Hematopoietic multipotent progenitor cell treated with erythropoietin and hydrocortisone succinate and interleukin-3 and kit ligand, for 6 days (in vitro differentiated cells): ENCODE measurements at regions not wholly inside any gene's neighbourhood (a gene's known extent, or its start where the extent isn't known, plus 50 kb on each side); places are given as distances from the start of the nearest gene placed in this dataset.

Source experiments
- DNase-seq: peaks from one replicate; pipeline ENCODE4 v3.0.0-alpha.2; 2015

DNA sequence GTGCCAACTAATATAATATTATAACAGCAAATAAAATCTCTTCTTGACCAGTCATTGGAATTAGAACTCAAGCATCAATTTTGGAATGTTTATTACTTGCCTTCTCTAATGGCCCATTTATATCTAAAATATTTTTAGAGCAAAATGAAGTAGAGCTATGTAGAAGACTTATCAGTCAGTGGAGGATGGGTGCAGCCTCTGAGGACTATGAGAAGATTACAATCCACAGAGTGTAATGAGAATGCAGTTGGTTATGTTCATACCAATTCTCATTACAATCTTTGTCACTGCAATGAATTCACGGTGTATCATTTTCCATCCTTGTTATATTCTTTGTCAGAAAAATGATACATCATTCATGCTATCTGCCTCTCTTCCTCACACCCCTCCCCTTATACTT lies 878.1 kb downstream of the CENPC start:
- DNase-seq = no peak

GRCh38 chr4:66662620-66663019 lies 882.7 kb downstream of the CENPC start:
- DNase-seq = no peak

- DNase-seq = no peak
Observed at GRCh38 chr4:66658809-66659208, 886.5 kb downstream of the CENPC start.

GRCh38 chr4:66655505-66655904 lies 889.8 kb downstream of the CENPC start:
- no peak for DNase-seq

GRCh38 chr4:66653937-66654336 lies 891.4 kb downstream of the CENPC start:
- no peak for DNase-seq

DNA sequence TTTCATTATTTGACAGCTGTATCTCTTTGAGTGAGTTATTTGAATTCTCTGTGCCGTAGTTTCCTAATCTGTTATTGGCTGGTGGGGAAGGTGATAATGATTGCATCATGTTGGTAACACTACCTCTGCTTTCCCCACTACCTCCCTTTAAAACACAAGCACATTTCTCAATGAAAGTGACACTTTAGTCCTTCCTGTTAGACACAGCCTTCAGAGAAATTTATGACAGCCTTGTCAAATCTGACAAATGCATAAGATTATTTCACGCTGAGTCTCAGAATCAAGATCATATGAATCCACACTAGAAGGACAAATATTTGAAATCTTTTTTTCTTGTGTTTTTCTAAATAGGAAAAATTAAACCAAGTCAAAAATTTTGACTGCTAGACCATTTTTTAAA lies 896.1 kb downstream of the CENPC start:
- no peak for DNase-seq

DNA sequence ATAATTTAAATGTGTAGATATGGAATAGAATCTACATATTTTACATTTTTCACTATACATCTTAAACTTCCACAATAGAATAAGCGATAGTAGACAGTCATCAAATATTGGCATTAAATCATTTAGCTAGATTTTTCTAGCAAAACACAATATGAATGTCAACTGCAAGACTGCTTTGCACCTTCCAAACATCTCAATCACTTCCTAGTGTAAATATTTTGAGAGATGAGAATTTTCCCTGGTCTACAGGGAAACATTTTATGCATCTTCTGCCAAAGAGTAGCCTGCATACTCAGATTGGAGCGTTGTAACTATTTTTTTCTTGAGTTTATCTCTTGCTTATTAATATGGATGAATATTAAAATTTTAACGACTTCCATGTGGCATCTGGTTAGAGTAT lies 897.4 kb downstream of the CENPC start:
- no peak for DNase-seq

DNA sequence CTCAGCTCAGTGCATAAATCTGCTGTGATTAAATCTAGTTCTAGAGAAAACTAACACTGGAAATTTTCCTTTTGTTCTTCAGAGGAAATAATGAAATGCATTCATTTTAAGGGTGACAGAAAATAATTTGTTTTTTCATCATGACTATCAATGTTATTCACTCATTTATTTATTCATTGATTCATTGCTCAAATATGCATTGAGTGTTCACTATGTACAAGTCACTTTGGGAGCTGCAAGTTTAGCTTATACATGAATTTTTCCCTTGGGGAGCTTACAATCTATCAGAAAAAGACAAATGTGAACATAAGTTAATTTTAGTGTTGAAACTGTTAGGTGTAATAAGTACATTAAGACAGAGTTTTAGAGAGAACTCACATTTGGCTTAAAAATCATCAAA lies 897.8 kb downstream of the CENPC start:
- DNase-seq = no peak

DNA sequence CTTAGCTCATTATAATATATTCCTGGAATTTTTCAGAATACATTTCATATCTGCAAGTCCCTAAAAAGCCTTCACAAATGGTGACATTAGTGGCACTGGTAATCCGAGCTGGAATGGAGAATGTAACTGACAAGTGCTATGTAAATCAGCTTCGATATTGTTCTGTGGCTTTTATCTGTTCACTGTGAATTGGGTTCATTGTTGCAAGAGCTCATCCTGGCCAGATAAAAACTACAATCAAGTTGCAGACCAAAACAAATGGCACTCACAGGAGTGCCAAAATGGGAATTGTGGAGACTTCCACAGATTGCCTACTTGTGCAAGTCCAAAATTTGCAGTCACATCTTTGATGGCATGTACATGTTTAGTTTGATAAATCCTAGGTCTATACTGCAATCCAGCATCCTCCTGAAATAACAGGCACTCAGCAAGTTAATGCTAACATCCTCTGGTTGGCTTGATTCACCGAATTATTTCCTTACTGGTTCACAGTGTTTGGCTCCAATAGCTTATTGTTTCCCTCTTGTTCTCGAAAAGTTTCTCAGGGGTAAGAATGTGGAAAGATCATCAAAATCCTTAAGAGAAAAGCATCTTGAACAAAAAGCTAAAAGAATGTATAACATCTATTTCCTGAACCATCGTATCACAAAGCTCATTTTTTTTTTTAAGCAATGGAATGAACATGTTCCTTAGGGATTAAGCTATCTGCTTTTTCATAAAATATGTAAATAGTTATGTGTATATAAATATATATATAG lies 904.9 kb downstream of the CENPC start:
- DNase-seq = no peak

DNA sequence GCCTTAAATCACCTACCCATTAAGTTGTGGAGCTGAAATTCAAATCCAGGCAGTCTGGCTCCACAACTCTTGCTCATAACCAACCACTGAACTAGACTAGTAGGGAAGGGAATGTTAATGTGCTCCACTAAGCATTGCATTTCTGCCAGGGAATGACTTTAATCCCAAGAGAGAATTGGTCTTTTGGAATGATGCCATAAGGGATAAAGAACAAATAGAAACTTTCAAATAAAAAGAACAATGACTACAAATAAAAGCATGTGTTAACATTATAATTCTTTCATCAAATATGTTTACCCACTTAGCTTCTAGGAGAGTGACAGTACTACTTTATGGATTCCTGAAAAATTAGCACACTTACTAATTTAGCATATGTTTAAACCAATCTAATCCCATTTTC lies 905.9 kb downstream of the CENPC start:
- DNase-seq = no peak

DNA sequence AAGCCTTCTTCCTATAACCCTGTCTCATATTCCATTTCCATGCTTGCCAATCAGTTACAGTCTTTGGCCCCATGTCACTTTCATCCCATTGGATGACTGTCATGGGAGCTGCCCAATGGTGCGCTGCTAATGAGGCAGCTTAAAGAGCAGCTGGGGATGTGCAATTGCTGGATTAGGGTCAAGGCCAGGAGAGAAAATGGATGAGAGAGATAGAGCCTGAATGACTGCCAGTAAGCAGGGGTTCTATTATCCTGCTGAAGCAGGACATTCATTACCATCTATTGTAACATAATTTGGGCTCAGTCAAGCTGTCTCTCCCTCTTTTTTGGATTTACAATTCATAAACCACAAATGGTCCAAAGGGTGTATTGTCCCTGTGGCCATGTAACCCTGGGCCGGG lies 909.0 kb downstream of the CENPC start:
- DNase-seq = no peak

DNA sequence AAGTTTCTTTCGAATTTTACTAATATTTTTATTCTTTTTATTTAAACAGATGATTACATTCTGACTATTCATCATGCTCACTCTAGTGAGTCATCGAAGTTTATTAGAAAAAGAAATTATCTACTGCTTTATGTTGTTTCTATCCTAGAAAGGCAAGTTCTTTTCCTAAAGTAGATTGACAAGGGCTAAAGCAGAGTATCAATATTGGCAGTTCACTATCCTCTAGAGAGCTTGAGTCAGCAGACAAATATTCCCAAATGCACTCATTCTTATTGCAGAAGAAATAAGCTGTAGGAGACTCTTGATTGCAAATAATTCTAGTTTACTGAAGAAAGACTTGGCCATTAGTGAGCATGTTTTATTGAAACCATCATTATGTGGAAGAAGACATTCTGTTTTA lies 911.8 kb downstream of the CENPC start:
- no peak for DNase-seq

DNA sequence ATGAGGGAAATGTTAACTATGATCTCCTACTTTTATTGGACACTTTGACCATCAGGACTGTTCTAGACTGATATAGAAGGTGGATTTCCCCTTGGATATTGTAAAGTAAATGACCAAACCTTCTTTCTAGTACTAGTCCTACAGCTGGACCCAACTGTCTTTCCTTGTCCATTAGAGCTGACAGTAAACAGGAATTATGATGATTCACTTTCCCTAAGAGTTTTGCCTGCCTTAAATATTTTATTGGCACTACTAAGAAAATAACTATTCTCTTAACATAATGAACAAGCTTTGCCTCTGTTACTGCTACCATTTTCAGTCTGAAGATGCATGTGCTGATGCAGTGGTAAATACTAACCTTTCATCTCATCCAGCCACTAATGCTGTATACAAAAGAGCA lies 915.4 kb downstream of the CENPC start:
- DNase-seq = no peak

GRCh38 chr4:66628146-66628545 lies 917.2 kb downstream of the CENPC start:
- no peak for DNase-seq

- DNase-seq = no peak
Observed at GRCh38 chr4:66625480-66625879, 919.8 kb downstream of the CENPC start.

- no peak for DNase-seq
Observed at GRCh38 chr4:66613591-66613990, 931.7 kb downstream of the CENPC start.

- DNase-seq = no peak
Observed at GRCh38 chr4:66609014-66609413, 936.3 kb downstream of the CENPC start.

- no peak for DNase-seq
Observed at GRCh38 chr4:66606908-66607307, 936.6 kb upstream of the EPHA5 start.

DNA sequence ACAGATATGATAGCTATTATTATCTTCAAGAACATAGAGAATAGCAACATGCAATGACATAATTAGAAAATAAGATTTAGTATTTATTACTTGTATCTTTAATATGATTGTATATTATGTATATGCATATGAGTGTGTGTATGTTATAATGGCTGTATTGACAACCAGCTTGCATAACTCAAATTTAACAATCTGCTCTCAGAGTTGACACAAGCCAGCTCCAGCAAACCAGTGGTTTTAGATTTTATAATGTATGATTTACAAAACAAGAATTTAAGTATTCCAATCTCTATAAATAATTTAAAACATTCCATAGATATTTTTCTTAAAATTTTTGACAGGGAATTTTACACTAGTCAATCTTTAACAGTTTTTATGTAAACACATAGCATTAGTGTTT lies 935.9 kb upstream of the EPHA5 start:
- DNase-seq = no peak

DNA sequence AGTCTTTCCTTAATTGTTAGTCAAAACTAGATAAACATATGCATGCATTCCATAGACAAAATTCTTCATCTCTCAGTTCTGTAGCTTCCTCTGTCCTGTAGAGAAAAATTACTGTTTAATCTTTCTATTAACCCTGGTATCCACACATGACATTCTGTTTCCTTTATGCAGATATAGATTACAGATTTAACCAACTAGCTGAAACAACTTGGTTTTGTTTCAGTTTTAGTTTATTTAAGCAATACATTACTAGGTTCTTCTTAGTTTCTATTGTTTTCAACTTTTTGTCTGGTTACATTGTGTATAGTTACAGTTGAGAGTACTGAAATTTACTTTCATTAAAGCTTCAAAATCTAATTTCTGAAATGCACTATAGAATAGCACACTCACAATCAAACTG lies 933.9 kb upstream of the EPHA5 start:
- DNase-seq = no peak

GRCh38 chr4:66602622-66603021 lies 932.3 kb upstream of the EPHA5 start:
- DNase-seq = no peak

GRCh38 chr4:66591968-66592367 lies 921.7 kb upstream of the EPHA5 start:
- DNase-seq = no peak

GRCh38 chr4:66590488-66591215 lies 920.4 kb upstream of the EPHA5 start:
- no peak for DNase-seq

GRCh38 chr4:66589183-66589582 lies 918.9 kb upstream of the EPHA5 start:
- DNase-seq = no peak

- no peak for DNase-seq
Observed at GRCh38 chr4:66585767-66586166, 915.5 kb upstream of the EPHA5 start.
